ENCODE measurements at regions not wholly inside any gene's neighbourhood (a gene's known extent, or its start where the extent isn't known, plus 50 kb on each side); places are given as distances from the start of the nearest gene placed in this dataset.

GRCh38 chr3:27536491-27536890 is 52.3 kb upstream of the SLC4A7 start:
- no peak for TF ChIP-seq POLR2A (IDR thresholded peaks at IDR 0.05; ENCODE audit: low read depth, low read length)
- no peak for TF ChIP-seq CTCF (IDR thresholded peaks at IDR 0.05; ENCODE audit: extremely low read depth in 1 of 2, insufficient read depth in 1 of 2, low read depth in 1 of 2, low read length in 2 of 2)
- no peak for TF ChIP-seq POLR2AphosphoS5 (IDR thresholded peaks at IDR 0.05; ENCODE audit: insufficient read depth, low read depth, low read length)
- no peak for TF ChIP-seq JUN (IDR thresholded peaks at IDR 0.05; ENCODE audit: borderline replicate concordance, insufficient read depth, insufficient read length, low read depth)
- no peak for TF ChIP-seq MAX (IDR thresholded peaks at IDR 0.05; ENCODE audit: insufficient read depth, insufficient read length)

Measured in endothelial cell of umbilical vein (primary cell).